Tibial nerve (tissue), 4 donors: ENCODE measurements at regions not wholly inside any gene's neighbourhood (a gene's known extent, or its start where the extent isn't known, plus 50 kb on each side); places are given as distances from the start of the nearest gene placed in this dataset.

Experiments
- DNase-seq, 2 donors: peaks; one replicate each; pipeline ENCODE4 v3.0.0-alpha.2; 2019; ENCODE audit warnings: low spot score in 2 of 2
- H3K27ac ChIP-seq, 4 donors: fragments of 200-600 bp; sonication (generic) in 3 of 4; one replicate each; pipeline ENCODE4 v1.5.1; 2017 to 2019; ENCODE audit warnings: mild to moderate bottlenecking in 1 of 4
- H3K27me3 ChIP-seq, 2 donors: fragments of 200-600 bp; sonication (generic) in 1 of 2; one replicate each; pipeline versions ENCODE4 v1.5.1 to v1.6.0; 2017 to 2019
- H3K36me3 ChIP-seq, 3 donors: fragments of 200-600 bp; sonication (generic); one replicate each; pipeline ENCODE4 v1.5.1; 2018 to 2019
- H3K4me1 ChIP-seq, 4 donors: fragments of 200-600 bp; sonication (generic) in 3 of 4; one replicate each; pipeline ENCODE4 v1.5.1; 2017 to 2019
- H3K4me3 ChIP-seq, 4 donors: fragments of 200-600 bp; sonication (generic) in 3 of 4; one replicate each; pipeline ENCODE4 v1.5.1; 2017 to 2019; ENCODE audit warnings: mild to moderate bottlenecking in 1 of 4, moderate library complexity in 1 of 4
- H3K9me3 ChIP-seq, 4 donors: fragments of 200-600 bp; sonication (generic) in 3 of 4; one replicate each; pipeline ENCODE4 v1.5.1; 2017 to 2019
- EP300 ChIP-seq, 2 donors: sonication (generic); formaldehyde crosslinking; IDR thresholded peaks; one replicate each; pipeline ENCODE4 v1.6.1; 2017; ENCODE audit warnings: antibody characterized with exemption in 2 of 2, mild to moderate bottlenecking in 1 of 2
- POLR2A ChIP-seq, 2 donors: fragments of 450-650 bp; IDR thresholded peaks; one replicate each; pipeline ENCODE4 v1.6.1; 2017; ENCODE audit warnings: antibody characterized with exemption in 2 of 2, mild to moderate bottlenecking in 2 of 2, moderate library complexity in 2 of 2
- WGBS, 2 donors: methylation state at CpG; one replicate each; pipeline ENCODE4 v1.1.5; 2018; 5-methylcytosine and 5-hydroxymethylcytosine counted together
- TF ChIP-seq, protein P1 (sequence below), 5 experiments: fragments of 200-600 bp in 3 of 5; fragments of 450-650 bp in 2 of 5; sonication (generic) in 3 of 5; IDR thresholded peaks; one replicate each; pipeline ENCODE4 v1.5.1; 2016 to 2019; ENCODE audit warnings: antibody characterized with exemption in 5 of 5, mild to moderate bottlenecking in 3 of 5, moderate library complexity in 2 of 5

DNA sequence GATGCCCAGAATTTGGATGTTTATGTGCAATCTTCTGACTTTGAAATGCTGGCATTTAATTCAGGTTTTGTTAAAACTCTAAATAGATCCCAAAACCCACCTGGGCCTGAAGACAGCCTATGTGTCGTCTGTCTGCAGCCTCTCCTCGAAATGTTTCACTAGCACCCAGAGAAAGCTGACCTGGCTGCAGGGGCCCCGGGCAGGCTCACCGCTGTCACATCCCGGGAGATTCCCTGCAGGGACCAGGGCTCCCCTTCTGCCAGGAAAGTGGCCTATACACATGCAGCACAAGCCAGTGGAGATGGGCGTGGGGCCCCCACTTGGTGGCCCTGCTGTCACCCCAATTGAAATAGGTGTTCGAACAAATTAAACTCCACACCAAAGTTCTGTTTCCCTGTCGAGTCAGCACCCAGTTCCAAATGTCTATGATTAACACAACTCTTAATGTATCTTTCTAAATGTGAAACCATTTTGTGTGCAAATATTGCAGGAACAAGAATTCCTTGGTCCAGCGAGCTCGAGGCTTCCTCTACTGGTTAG, 145.8 kb upstream of the ZNF507 start:
- 78 to 83% methylated on average over 10 of the region's 10 CpGs for WGBS, 2 donors
- Histone ChIP-seq H3K9me3 (no peaks in the 10 kb centered on the region), H3K27ac (no peak overlapping the region), H3K4me3 (no peak overlapping the region), H3K4me1 (peaks cover 0 to 10% (median 0%) of the 10 kb centered on the region in 4 donors), H3K36me3 (no peaks in the 10 kb centered on the region), H3K27me3 (no peaks in the 10 kb centered on the region)
- TF ChIP-seq EP300 (IDR thresholded peaks at IDR 0.05), result no peak
- TF ChIP-seq, protein P1, sequence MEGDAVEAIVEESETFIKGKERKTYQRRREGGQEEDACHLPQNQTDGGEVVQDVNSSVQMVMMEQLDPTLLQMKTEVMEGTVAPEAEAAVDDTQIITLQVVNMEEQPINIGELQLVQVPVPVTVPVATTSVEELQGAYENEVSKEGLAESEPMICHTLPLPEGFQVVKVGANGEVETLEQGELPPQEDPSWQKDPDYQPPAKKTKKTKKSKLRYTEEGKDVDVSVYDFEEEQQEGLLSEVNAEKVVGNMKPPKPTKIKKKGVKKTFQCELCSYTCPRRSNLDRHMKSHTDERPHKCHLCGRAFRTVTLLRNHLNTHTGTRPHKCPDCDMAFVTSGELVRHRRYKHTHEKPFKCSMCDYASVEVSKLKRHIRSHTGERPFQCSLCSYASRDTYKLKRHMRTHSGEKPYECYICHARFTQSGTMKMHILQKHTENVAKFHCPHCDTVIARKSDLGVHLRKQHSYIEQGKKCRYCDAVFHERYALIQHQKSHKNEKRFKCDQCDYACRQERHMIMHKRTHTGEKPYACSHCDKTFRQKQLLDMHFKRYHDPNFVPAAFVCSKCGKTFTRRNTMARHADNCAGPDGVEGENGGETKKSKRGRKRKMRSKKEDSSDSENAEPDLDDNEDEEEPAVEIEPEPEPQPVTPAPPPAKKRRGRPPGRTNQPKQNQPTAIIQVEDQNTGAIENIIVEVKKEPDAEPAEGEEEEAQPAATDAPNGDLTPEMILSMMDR (IDR thresholded peaks at IDR 0.05), result no peak
- no peak for TF ChIP-seq POLR2A (IDR thresholded peaks at IDR 0.05)
- DNase-seq, result no peak

DNA sequence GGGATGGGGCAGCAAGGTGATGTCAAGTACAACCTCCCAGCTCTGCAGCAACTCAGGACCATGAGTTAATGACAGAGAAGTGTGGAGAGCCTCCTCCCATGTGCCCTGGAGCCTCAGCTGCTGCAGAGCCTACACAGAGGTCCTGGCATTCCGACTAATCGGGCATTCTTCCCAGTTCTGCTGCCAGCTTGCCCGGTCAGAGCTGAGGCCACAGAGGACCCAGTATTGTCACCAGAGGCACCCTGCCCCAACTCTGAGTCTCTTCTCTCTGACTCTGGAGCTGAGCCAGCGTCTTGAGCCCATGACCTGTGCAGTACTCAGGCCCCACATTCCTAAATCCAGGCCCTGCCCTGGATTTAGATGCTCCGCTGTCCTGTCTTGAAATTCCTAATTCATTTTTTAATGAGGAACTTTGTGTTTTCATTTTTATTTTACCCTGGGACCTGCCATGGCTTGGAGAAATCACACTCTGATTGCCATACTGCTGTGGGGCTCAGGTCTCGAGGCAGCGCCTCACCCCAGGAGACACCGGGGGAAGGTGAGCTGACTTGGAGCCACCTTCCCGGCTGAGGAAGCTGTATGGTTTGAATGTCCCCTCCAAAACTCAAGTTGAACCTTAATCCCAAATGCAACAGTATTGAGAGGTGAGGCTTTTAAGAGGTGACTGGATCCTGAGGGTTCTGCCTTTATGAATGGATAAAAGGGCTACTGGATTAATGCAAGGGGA, 144.9 kb upstream of the ZNF507 start:
- Histone ChIP-seq H3K36me3 (no peaks in the 10 kb centered on the region), H3K27ac (no peak overlapping the region), H3K4me3 (no peak overlapping the region), H3K9me3 (no peaks in the 10 kb centered on the region), H3K27me3 (no peaks in the 10 kb centered on the region), H3K4me1 (peaks cover 0 to 10% (median 0%) of the 10 kb centered on the region in 4 donors)
- TF ChIP-seq POLR2A (IDR thresholded peaks at IDR 0.05) (no peak), EP300 (IDR thresholded peaks at IDR 0.05) (no peak)
- TF ChIP-seq, protein P1 (IDR thresholded peaks at IDR 0.05), result no peak
- DNase-seq, result no peak
- 71 to 76% methylated on average over 9 of the region's 9 CpGs for WGBS, 2 donors

DNA sequence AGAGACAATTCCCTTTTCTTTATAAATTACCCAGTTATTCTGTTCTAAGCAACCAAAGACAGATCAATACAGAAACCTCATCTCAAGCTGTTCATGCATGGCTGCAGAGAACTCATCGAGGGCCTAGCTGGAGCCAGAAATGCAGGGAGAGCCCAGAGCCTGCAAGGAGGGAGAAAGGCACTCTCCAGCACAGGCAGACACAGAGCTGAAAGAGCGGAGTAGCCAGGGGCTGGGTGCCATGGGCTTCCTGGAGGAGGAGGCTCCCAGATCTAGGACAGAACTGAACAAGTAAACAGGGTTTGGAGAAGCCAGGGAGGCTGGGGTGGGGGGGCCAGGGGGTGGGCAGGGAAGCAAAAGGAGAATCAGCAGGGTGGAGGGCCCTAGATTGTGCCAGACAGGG, 144.2 kb upstream of the ZNF507 start:
- Histone ChIP-seq H3K9me3 (no peaks in the 10 kb centered on the region), H3K36me3 (no peaks in the 10 kb centered on the region), H3K4me1 (peaks cover 0 to 10% (median 0%) of the 10 kb centered on the region in 4 donors), H3K4me3 (no peak overlapping the region), H3K27me3 (no peaks in the 10 kb centered on the region), H3K27ac (no peak overlapping the region)
- DNase-seq, result no peak
- no peak for TF ChIP-seq EP300 (IDR thresholded peaks at IDR 0.05)
- TF ChIP-seq, protein P1 (IDR thresholded peaks at IDR 0.05), result no peak
- TF ChIP-seq POLR2A (IDR thresholded peaks at IDR 0.05), result no peak
- WGBS, 2 donors, result 75 to 93% methylated on average over 2 of the region's 2 CpGs

DNA sequence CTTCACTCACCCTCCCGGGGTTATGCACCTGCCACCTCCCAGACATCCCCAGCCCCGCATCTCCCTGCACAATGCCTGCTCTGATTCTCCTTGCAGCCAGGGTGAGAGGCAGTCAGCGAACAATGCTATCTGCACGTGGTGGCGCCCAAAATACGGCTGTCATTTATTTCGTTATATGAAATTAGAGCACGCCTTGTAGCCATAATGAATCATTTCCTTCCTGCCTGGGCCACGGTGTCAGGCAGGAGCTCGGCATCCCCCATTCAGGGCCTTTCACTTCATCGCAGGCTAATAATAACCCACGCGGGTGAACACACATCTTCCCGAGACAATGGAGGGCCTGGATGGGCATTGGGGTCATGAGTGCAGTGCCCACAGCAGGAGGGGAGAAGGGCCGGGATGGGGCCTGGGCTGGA, 143.8 kb upstream of the ZNF507 start:
- H3K9me3 ChIP-seq, result no peaks in the 10 kb centered on the region
- peaks cover 0 to 10% (median 0%) of the 10 kb centered on the region in 4 donors for H3K4me1 ChIP-seq
- TF ChIP-seq EP300 (IDR thresholded peaks at IDR 0.05), result no peak
- no peak for TF ChIP-seq POLR2A (IDR thresholded peaks at IDR 0.05)
- TF ChIP-seq, protein P1 (IDR thresholded peaks at IDR 0.05), result no peak
- 55 to 71% methylated on average over 15 of the region's 15 CpGs for WGBS, 2 donors
- H3K36me3 ChIP-seq, result no peaks in the 10 kb centered on the region
- H3K4me3 ChIP-seq, result no peak overlapping the region
- DNase-seq, result no peak
- no peak overlapping the region for H3K27ac ChIP-seq
- H3K27me3 ChIP-seq, result no peaks in the 10 kb centered on the region

DNA sequence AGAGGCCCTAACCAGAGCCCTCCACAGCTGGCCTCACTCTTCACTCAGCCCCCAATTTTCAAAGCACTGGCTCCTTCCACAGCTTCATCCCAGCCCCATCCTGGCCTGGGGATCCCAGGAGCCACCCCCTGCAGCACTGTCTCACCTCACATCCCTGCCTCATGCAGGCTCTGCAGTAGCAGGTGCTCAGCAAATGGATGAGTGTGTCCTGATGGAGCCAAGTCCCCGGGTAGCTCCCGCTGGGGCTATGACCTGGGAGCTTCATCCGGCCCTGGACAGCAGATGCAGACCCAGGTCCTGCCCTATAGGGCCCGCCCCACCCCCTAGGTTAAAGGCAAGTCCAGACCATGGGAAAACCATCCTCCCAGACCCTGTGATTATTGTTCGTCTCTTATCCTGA, 143.2 kb upstream of the ZNF507 start:
- H3K27me3 ChIP-seq, result no peaks in the 10 kb centered on the region
- no peak for DNase-seq
- H3K9me3 ChIP-seq, result no peaks in the 10 kb centered on the region
- H3K36me3 ChIP-seq, result no peaks in the 10 kb centered on the region
- WGBS, 2 donors, result 67 to 92% methylated on average over 5 of the region's 5 CpGs
- no peak overlapping the region for H3K4me3 ChIP-seq
- no peak overlapping the region for H3K27ac ChIP-seq
- TF ChIP-seq, protein P1 (IDR thresholded peaks at IDR 0.05), result no peak
- TF ChIP-seq POLR2A (IDR thresholded peaks at IDR 0.05) (no peak), EP300 (IDR thresholded peaks at IDR 0.05) (no peak)
- peaks cover 0 to 10% (median 0%) of the 10 kb centered on the region in 4 donors for H3K4me1 ChIP-seq
